ENCODE measurements at regions not wholly inside any gene's neighbourhood (a gene's known extent, or its start where the extent isn't known, plus 50 kb on each side); places are given as distances from the start of the nearest gene placed in this dataset.

DNA sequence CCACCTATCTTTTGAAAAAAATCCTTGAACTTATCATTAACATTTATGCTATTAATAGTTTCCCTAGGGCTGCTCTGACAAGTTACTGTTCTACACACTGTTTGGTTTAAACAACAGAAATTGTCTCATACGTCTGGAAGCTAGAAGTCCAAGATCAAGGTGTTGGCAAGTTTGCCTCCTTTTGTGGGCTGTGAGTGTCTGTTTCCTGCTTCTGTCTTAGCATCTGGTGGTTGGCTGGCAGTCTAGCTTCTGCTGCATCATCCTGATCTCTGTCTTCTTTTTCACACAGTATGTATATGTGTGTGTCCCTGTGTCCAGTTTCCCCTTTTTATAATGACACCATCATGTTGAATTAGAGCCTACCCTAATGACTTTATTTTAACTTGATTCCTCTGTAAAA, 154.8 kb downstream of the RPS12 start:
- no peaks in the 10 kb centered on the region for H3K27me3 ChIP-seq
- H3K9ac ChIP-seq = no peak overlapping the region
- H3K9me3 ChIP-seq = no peaks in the 10 kb centered on the region
- no peak overlapping the region for H3K4me2 ChIP-seq
- no peak overlapping the region for H3K27ac ChIP-seq
- no peaks in the 10 kb centered on the region for H4K20me1 ChIP-seq
- H3K36me3 ChIP-seq = no peaks in the 10 kb centered on the region
- no peak for TF ChIP-seq Cebpa-rat (IDR thresholded peaks at IDR 0.05)
- no peak overlapping the region for H3K4me3 ChIP-seq
- H3K4me1 ChIP-seq = peaks cover 12% of the 10 kb centered on the region

GRCh38 chr6:132971676-132972075, 157.3 kb downstream of the RPS12 start:
- H3K27ac ChIP-seq = no peak overlapping the region
- H3K9ac ChIP-seq = no peak overlapping the region
- H4K20me1 ChIP-seq = no peaks in the 10 kb centered on the region
- no peak overlapping the region for H3K4me3 ChIP-seq
- no peak overlapping the region for H3K4me2 ChIP-seq
- no peaks in the 10 kb centered on the region for H3K9me3 ChIP-seq
- no peak for TF ChIP-seq Cebpa-rat (IDR thresholded peaks at IDR 0.05)
- H3K27me3 ChIP-seq = no peaks in the 10 kb centered on the region
- no peaks in the 10 kb centered on the region for H3K36me3 ChIP-seq
- peaks cover 12% of the 10 kb centered on the region for H3K4me1 ChIP-seq

DNA sequence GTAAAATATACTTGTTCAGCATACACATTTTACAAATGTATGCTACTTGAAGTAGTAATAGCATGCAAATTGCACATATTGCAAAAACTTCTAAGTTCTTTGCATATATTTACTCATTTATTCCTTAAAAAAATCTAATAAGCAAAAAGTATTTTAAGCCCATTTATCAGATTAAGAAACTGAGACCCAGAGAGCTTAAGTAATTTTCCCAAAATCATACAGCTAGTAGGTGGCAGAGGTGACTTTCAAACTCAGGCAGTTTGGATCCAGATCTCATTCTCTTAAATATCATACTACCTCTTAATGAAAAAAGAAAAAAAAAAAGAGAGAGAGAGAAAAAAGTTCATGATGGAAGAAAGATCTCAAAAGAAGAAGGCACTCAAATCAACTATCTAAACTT, 157.9 kb downstream of the RPS12 start:
- Histone ChIP-seq H3K9ac (no peak overlapping the region), H3K4me1 (peaks cover 12% of the 10 kb centered on the region), H4K20me1 (no peaks in the 10 kb centered on the region), H3K9me3 (no peaks in the 10 kb centered on the region), H3K4me3 (no peak overlapping the region), H3K36me3 (no peaks in the 10 kb centered on the region), H3K27ac (no peak overlapping the region), H3K4me2 (no peak overlapping the region), H3K27me3 (no peaks in the 10 kb centered on the region)
- TF ChIP-seq Cebpa-rat (IDR thresholded peaks at IDR 0.05) = no peak

DNA sequence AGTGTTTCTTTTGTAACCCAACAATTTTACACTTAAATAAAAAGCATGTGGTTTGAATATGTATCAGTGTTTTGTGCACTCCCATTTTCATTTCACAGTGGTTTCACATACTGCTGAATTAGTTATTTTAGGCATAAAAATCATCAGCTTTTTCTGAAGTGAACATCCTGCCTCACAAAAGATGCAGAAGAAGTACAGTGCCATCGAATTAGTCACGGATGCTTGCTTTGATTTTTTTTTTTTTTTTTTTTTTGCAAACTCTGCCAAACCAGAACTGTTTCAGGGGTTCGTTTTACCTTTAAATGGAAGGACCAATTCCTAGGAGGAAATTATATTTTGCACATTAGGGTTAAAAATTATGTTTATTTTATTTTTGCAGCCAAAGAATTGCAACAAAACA, 158.6 kb downstream of the RPS12 start:
- Histone ChIP-seq H3K4me1 (peaks cover 12% of the 10 kb centered on the region), H4K20me1 (no peaks in the 10 kb centered on the region), H3K4me3 (no peak overlapping the region), H3K27me3 (no peaks in the 10 kb centered on the region), H3K4me2 (peak overlapping the region; percentile 33), H3K36me3 (no peaks in the 10 kb centered on the region), H3K27ac (no peak overlapping the region), H3K9ac (no peak overlapping the region), H3K9me3 (no peaks in the 10 kb centered on the region)
- TF ChIP-seq Cebpa-rat (IDR thresholded peaks at IDR 0.05) = no peak

GRCh38 chr6:132973514-132973993, 159.2 kb downstream of the RPS12 start:
- no peaks in the 10 kb centered on the region for H3K9me3 ChIP-seq

GRCh38 chr6:132974122-132974521, 159.8 kb downstream of the RPS12 start:
- no peak for TF ChIP-seq Cebpa-rat (IDR thresholded peaks at IDR 0.05)
- Histone ChIP-seq H3K27me3 (no peaks in the 10 kb centered on the region), H3K9ac (no peak overlapping the region), H4K20me1 (no peaks in the 10 kb centered on the region), H3K9me3 (no peaks in the 10 kb centered on the region), H3K36me3 (no peaks in the 10 kb centered on the region), H3K4me3 (no peak overlapping the region), H3K4me2 (no peak overlapping the region), H3K27ac (no peak overlapping the region), H3K4me1 (peaks cover 12% of the 10 kb centered on the region)

More at GRCh38 chr6:132973514-132973993, 159.2 kb downstream of the RPS12 start:
- Histone ChIP-seq H4K20me1 (no peaks in the 10 kb centered on the region), H3K36me3 (no peaks in the 10 kb centered on the region), H3K27me3 (no peaks in the 10 kb centered on the region), H3K9ac (no peak overlapping the region), H3K4me1 (peaks cover 12% of the 10 kb centered on the region), H3K4me2 (peak overlapping the region; percentile 33; the same call in 1 of the 2 replicates), H3K4me3 (no peak overlapping the region), H3K27ac (no peak overlapping the region)
- TF ChIP-seq Cebpa-rat (IDR thresholded peaks at IDR 0.05) = no peak

GRCh38 chr6:132977413-132977812, 163.0 kb downstream of the RPS12 start:
- Histone ChIP-seq H3K36me3 (no peaks in the 10 kb centered on the region), H3K9me3 (no peaks in the 10 kb centered on the region), H3K4me1 (peaks cover 12% of the 10 kb centered on the region), H3K4me2 (no peak overlapping the region), H3K27me3 (no peaks in the 10 kb centered on the region), H3K27ac (no peak overlapping the region), H3K4me3 (no peak overlapping the region), H3K9ac (no peak overlapping the region), H4K20me1 (no peaks in the 10 kb centered on the region)
- no peak for TF ChIP-seq Cebpa-rat (IDR thresholded peaks at IDR 0.05)

DNA sequence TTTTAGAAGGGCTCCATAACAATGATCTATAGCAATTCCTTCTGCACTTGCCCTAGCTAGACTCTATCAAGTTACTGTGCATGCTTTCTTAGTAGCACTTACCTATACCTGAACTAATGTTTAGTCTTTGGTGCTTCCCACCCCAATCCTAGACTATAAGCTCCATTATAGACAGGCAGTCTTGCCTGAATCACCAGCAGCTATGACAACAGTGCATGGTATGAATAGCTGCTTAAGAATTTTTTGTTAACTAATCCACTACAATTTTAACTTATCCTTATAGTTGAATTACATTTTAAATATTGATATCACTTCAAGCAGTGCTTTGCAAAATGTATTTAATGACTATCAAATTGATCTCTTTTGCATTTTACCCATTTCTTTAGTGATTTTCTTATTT, 164.3 kb downstream of the RPS12 start:
- Histone ChIP-seq H3K9ac (no peak overlapping the region), H3K9me3 (no peaks in the 10 kb centered on the region), H3K4me1 (0 out of 2 replicates have a peak, but pooled peaks cover under 1% of the 10 kb centered on the region), H3K4me2 (no peak overlapping the region), H4K20me1 (no peaks in the 10 kb centered on the region), H3K36me3 (no peaks in the 10 kb centered on the region), H3K27me3 (no peaks in the 10 kb centered on the region), H3K4me3 (no peak overlapping the region), H3K27ac (no peak overlapping the region)
- no peak for TF ChIP-seq Cebpa-rat (IDR thresholded peaks at IDR 0.05)

- H3K36me3 ChIP-seq = no peaks in the 10 kb centered on the region
- no peaks in the 10 kb centered on the region for H3K27me3 ChIP-seq
- no peak for TF ChIP-seq Cebpa-rat (IDR thresholded peaks at IDR 0.05)
- no peak overlapping the region for H3K4me3 ChIP-seq
- no peaks in the 10 kb centered on the region for H3K4me1 ChIP-seq
- no peaks in the 10 kb centered on the region for H4K20me1 ChIP-seq
- H3K4me2 ChIP-seq = no peak overlapping the region
- H3K9ac ChIP-seq = no peak overlapping the region
- no peak overlapping the region for H3K27ac ChIP-seq
- no peaks in the 10 kb centered on the region for H3K9me3 ChIP-seq
Measured at GRCh38 chr6:132993738-132994137, 179.4 kb downstream of the RPS12 start.

GRCh38 chr6:132995009-132995408, 180.6 kb downstream of the RPS12 start:
- H3K9me3 ChIP-seq = no peaks in the 10 kb centered on the region

GRCh38 chr6:132995432-132995831, 181.1 kb downstream of the RPS12 start:
- H3K27ac ChIP-seq = no peak overlapping the region
- no peaks in the 10 kb centered on the region for H4K20me1 ChIP-seq
- H3K9ac ChIP-seq = no peak overlapping the region
- no peaks in the 10 kb centered on the region for H3K9me3 ChIP-seq
- H3K36me3 ChIP-seq = no peaks in the 10 kb centered on the region
- H3K27me3 ChIP-seq = no peaks in the 10 kb centered on the region
- no peak overlapping the region for H3K4me2 ChIP-seq
- H3K4me1 ChIP-seq = no peaks in the 10 kb centered on the region
- H3K4me3 ChIP-seq = no peak overlapping the region
- TF ChIP-seq Cebpa-rat (IDR thresholded peaks at IDR 0.05) = no peak

More at GRCh38 chr6:132995009-132995408, 180.6 kb downstream of the RPS12 start:
- Histone ChIP-seq H3K4me3 (no peak overlapping the region), H4K20me1 (no peaks in the 10 kb centered on the region), H3K27ac (no peak overlapping the region), H3K4me1 (no peaks in the 10 kb centered on the region), H3K27me3 (no peaks in the 10 kb centered on the region), H3K36me3 (no peaks in the 10 kb centered on the region), H3K9ac (no peak overlapping the region), H3K4me2 (no peak overlapping the region)
- no peak for TF ChIP-seq Cebpa-rat (IDR thresholded peaks at IDR 0.05)
